ENCODE measurements at regions not wholly inside any gene's neighbourhood (a gene's known extent, or its start where the extent isn't known, plus 50 kb on each side); places are given as distances from the start of the nearest gene placed in this dataset.

DNA sequence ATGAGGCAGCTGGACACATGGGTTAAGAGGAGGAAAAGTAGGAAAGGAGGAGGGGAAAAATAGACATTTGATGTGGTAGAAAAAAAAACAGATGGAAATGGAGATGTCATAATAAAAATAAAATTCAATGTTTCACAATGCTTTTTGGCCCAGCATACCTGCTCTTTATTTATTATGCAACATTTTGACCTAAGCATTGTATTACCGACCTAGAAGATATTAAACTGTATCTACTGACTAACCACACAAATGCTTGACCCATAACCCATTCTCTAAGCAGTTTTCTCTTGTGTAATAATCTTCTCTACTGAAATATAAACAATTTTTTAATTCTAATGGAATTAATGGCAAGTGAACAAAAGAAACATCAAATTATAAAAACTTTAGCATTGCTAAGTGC is 362.3 kb downstream of the FBXO15 start:
- no peak for TF ChIP-seq CTCF (IDR thresholded peaks at IDR 0.05; ENCODE audit: unreplicated experiment in 3 of 3)
- Mint-ChIP-seq H3K36me3 (ENCODE audit: low read depth) (no peaks in the 10 kb centered on the region), H3K27me3 (ENCODE audit: low read depth) (no peaks in the 10 kb centered on the region), H3K4me3 (no peak overlapping the region), H3K27ac (no peak overlapping the region), H3K4me1 (no peaks in the 10 kb centered on the region), H3K9me3 (no peaks in the 10 kb centered on the region)

- H3K27me3 Mint-ChIP-seq (ENCODE audit: low read depth): no peaks in the 10 kb centered on the region
- H3K27ac Mint-ChIP-seq: no peak overlapping the region
- TF ChIP-seq CTCF (IDR thresholded peaks at IDR 0.05; ENCODE audit: unreplicated experiment in 3 of 3): no peak
- H3K36me3 Mint-ChIP-seq (ENCODE audit: low read depth): no peaks in the 10 kb centered on the region
- H3K4me3 Mint-ChIP-seq: no peak overlapping the region
- H3K9me3 Mint-ChIP-seq: no peaks in the 10 kb centered on the region
- H3K4me1 Mint-ChIP-seq: no peaks in the 10 kb centered on the region
Observed at GRCh38 chr18:73784853-73785252, 362.8 kb downstream of the FBXO15 start.

- Mint-ChIP-seq H3K9me3 (no peaks in the 10 kb centered on the region), H3K4me3 (no peak overlapping the region), H3K4me1 (no peaks in the 10 kb centered on the region), H3K36me3 (ENCODE audit: low read depth) (no peaks in the 10 kb centered on the region), H3K27ac (no peak overlapping the region), H3K27me3 (ENCODE audit: low read depth) (no peaks in the 10 kb centered on the region)
- no peak for TF ChIP-seq CTCF (IDR thresholded peaks at IDR 0.05; ENCODE audit: unreplicated experiment in 3 of 3)
Observed at GRCh38 chr18:73782405-73782804, 365.2 kb downstream of the FBXO15 start.

GRCh38 chr18:73780218-73780617 is 367.4 kb downstream of the FBXO15 start:
- TF ChIP-seq CTCF (IDR thresholded peaks at IDR 0.05; ENCODE audit: unreplicated experiment in 3 of 3): no peak
- H3K4me3 Mint-ChIP-seq: no peak overlapping the region
- no peak overlapping the region for H3K27ac Mint-ChIP-seq
- H3K9me3 Mint-ChIP-seq: no peaks in the 10 kb centered on the region
- no peaks in the 10 kb centered on the region for H3K27me3 Mint-ChIP-seq (ENCODE audit: low read depth)
- peaks cover under 1% of the 10 kb centered on the region for H3K4me1 Mint-ChIP-seq
- no peaks in the 10 kb centered on the region for H3K36me3 Mint-ChIP-seq (ENCODE audit: low read depth)

GRCh38 chr18:73778032-73778359 is 369.6 kb downstream of the FBXO15 start:
- no peaks in the 10 kb centered on the region for H3K27me3 Mint-ChIP-seq (ENCODE audit: low read depth)
- no peaks in the 10 kb centered on the region for H3K9me3 Mint-ChIP-seq
- TF ChIP-seq CTCF (IDR thresholded peaks at IDR 0.05; ENCODE audit: unreplicated experiment in 3 of 3): no peak

DNA sequence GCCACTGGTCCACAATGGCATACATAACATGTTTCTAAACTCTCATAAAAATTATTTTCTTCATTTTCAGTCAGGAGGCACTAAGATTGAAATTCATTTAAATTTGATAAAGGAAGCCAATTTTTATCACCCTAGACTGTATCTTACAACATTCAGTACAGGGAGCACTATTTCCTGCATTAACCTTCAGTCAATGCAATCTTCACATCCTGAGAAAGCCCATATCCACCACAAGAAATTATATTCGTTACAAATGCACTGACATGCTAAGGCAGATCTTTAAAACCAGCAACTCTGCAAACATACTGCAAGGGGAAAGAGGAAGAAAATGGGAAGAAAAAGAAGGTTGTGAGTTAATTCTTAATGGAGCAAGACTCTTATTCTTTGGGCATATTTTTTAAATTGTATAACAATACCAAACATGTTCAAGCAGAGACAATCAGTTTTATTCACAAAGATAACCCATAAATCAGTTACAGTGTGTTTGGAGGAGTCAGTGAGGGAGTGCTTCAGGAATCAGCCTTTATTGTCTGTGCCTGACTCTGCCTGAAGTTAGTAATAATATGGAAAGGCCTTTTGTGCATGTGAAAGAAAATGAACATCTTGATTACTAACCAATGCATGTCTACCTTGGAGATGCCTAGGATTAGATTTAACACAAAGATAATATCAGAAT is 370.1 kb downstream of the FBXO15 start:
- no peak overlapping the region for H3K27ac Mint-ChIP-seq
- H3K4me3 Mint-ChIP-seq: no peak overlapping the region
- H3K27me3 Mint-ChIP-seq (ENCODE audit: low read depth): no peaks in the 10 kb centered on the region

More at GRCh38 chr18:73778032-73778359, 369.6 kb downstream of the FBXO15 start:
- no peak overlapping the region for H3K4me3 Mint-ChIP-seq
- H3K4me1 Mint-ChIP-seq: peaks cover 11% of the 10 kb centered on the region
- no peak overlapping the region for H3K27ac Mint-ChIP-seq
- H3K36me3 Mint-ChIP-seq (ENCODE audit: low read depth): no peaks in the 10 kb centered on the region

More for the DNA sequence above, 370.1 kb downstream of the FBXO15 start:
- no peak for TF ChIP-seq CTCF (IDR thresholded peaks at IDR 0.05; ENCODE audit: unreplicated experiment in 3 of 3)
- H3K4me1 Mint-ChIP-seq: peaks cover 15% of the 10 kb centered on the region
- no peaks in the 10 kb centered on the region for H3K36me3 Mint-ChIP-seq (ENCODE audit: low read depth)
- H3K9me3 Mint-ChIP-seq: no peaks in the 10 kb centered on the region

Measured in nephron (organoid).